ENCODE measurements at regions not wholly inside any gene's neighbourhood (a gene's known extent, or its start where the extent isn't known, plus 50 kb on each side); places are given as distances from the start of the nearest gene placed in this dataset.

DNA sequence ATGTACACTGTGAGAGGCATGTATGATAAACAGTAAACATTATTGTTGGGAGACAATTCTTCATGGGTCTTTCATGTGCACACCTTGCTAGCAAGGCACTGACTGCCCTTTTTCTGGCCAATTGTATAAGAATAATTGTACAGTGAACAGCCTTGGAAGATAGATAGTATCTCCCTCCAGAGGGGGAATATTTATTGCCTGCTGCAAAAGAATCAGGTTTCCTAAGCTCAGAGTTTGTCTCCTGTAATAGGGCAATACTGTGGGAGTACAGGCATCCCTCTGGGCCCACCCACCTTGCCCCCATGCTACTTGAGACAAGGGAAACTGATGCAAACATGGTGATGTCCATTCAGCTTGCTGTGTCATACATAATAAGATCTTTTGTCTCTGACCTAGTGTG, 442.2 kb downstream of the HDGFL1 start:
- DNase-seq (no peak), ATAC-seq (replicated peaks in 1 of 2) (no peak)
- H3K27ac Mint-ChIP-seq: no peak overlapping the region
- H3K9me3 Mint-ChIP-seq: peaks cover 2 to 3% of the 10 kb centered on the region in 2 donors
- no peaks in the 10 kb centered on the region for H3K27me3 Mint-ChIP-seq (ENCODE audit: low read depth)
- H3K4me3 Mint-ChIP-seq: no peak overlapping the region
- no peaks in the 10 kb centered on the region for H3K36me3 Mint-ChIP-seq (ENCODE audit: insufficient read depth in 2 of 2)
- no peaks in the 10 kb centered on the region for H3K4me1 Mint-ChIP-seq (ENCODE audit: low read depth)

DNA sequence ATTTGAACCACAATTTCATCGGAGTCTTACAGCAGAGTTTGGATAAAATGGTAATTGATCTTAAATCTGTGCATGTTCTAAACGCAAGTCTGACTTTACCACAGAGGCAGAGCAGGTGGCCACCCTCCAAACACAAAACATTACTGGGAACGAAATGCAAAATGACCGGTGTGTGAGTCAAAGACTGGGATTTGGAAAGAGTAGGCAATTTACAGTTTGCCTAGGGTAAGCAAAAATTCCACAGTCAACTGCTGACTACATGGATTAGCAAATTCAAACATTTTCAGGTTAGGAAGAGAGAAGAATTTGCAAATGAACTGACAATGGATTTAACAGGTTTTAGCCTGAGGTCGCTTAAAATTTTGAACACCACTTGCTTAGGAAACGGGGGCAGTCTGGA, 444.4 kb downstream of the HDGFL1 start:
- Mint-ChIP-seq H3K36me3 (ENCODE audit: insufficient read depth in 2 of 2) (no peaks in the 10 kb centered on the region), H3K9me3 (peaks cover 2 to 7% of the 10 kb centered on the region in 2 donors), H3K27me3 (ENCODE audit: low read depth) (peaks cover 5% of the 10 kb centered on the region), H3K4me1 (ENCODE audit: low read depth) (no peaks in the 10 kb centered on the region), H3K27ac (no peak overlapping the region), H3K4me3 (no peak overlapping the region)
- no peak for DNase-seq
- no peak for ATAC-seq (replicated peaks in 1 of 2)

DNA sequence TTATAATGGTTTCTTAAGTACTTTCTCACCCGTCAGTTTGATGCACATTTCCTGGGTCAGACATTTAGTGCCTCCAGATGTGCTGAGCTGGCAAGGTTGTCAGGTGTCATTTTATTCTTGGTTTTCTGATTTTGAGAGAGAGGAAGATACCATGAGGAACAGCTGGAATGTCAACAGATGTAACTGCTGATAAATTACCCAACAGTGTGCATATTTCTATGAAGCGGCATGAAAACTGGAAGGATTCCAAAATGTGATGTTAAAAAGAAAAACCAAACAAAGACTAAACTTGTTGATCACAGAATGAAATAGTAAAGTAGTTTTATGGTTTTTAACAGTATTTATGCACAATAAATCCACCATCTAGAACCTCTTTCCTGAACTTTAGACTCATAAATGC, 447.3 kb downstream of the HDGFL1 start:
- H3K4me3 Mint-ChIP-seq: no peak overlapping the region

DNA sequence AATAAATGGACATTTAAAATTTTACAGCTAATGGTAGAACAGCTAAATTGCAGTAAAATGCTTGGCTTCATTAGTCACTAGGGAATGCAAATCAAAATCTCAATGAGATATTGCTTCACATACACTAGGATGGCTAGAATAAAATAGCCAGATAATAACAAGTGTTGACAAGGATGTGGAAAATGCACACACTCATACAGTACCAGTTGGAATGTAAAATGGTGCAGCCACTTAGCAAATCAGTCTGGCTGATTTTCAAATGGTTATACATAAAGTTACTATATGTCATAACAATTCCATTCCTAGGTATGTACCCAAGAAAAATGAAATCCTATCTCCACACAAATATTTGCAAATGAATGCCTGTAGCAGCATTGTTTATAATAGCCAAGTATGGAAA, 452.1 kb downstream of the HDGFL1 start:
- no peak for ATAC-seq (replicated peaks in 1 of 2)
- no peaks in the 10 kb centered on the region for H3K36me3 Mint-ChIP-seq (ENCODE audit: insufficient read depth in 2 of 2)
- H3K4me3 Mint-ChIP-seq: no peak overlapping the region
- no peak for DNase-seq
- H3K27me3 Mint-ChIP-seq (ENCODE audit: low read depth): peaks cover 5% of the 10 kb centered on the region
- no peak overlapping the region for H3K27ac Mint-ChIP-seq
- H3K9me3 Mint-ChIP-seq: peaks cover 4% of the 10 kb centered on the region in 2 donors
- no peaks in the 10 kb centered on the region for H3K4me1 Mint-ChIP-seq (ENCODE audit: low read depth)

More for the DNA sequence above, 447.3 kb downstream of the HDGFL1 start:
- Mint-ChIP-seq H3K36me3 (ENCODE audit: insufficient read depth in 2 of 2) (no peaks in the 10 kb centered on the region), H3K9me3 (peaks cover 0 to 7% of the 10 kb centered on the region in 2 donors), H3K27me3 (ENCODE audit: low read depth) (peaks cover 5% of the 10 kb centered on the region), H3K27ac (no peak overlapping the region), H3K4me1 (ENCODE audit: low read depth) (no peaks in the 10 kb centered on the region)
- DNase-seq (no peak), ATAC-seq (replicated peaks in 1 of 2) (no peak)

DNA sequence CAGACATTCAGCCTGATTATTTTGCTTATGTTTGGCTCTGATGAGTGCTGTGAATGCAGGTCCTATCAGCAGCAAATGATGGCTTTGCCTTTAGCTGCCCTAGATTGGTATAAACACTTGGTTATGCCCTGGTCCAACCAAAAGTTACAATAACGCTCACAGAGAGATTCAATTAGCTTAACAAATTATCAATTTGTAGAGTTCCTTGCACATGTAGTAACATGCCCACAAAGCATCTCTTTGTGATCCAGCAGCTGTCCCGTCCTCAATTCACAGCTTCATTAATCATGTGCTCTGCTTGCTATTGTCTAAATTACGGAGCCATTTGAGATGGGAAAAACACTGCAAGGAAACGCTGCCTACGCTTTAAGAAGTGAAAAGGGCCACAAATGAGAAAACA, 457.9 kb downstream of the HDGFL1 start:
- no peaks in the 10 kb centered on the region for H3K4me1 Mint-ChIP-seq (ENCODE audit: low read depth)
- peaks cover 0 to 4% of the 10 kb centered on the region in 2 donors for H3K9me3 Mint-ChIP-seq
- H3K4me3 Mint-ChIP-seq: no peak overlapping the region
- H3K27me3 Mint-ChIP-seq (ENCODE audit: low read depth): no peaks in the 10 kb centered on the region
- no peaks in the 10 kb centered on the region for H3K36me3 Mint-ChIP-seq (ENCODE audit: insufficient read depth in 2 of 2)
- ATAC-seq (replicated peaks in 1 of 2): no peak
- DNase-seq: no peak
- no peak overlapping the region for H3K27ac Mint-ChIP-seq

DNA sequence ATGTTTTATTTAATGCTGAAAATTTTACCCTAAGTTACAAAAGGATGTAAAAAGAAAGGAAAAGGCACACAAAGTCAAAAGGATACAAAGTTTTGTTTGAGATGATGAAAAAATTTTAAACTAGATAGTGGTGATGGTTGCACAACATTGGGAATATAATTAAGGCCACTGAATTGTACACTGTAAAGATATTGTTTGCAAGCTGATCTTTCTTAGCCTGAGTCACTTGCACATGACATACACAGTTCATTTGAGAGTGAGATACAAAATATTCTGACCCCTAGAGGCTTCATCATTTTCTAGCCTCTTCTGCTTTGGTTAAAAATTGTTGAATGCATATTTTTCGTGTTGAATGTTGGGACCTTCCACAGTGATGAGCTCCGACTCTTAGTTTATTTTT, 462.6 kb downstream of the HDGFL1 start:
- Mint-ChIP-seq H3K9me3 (no peaks in the 10 kb centered on the region), H3K36me3 (ENCODE audit: insufficient read depth in 2 of 2) (no peaks in the 10 kb centered on the region), H3K4me1 (ENCODE audit: low read depth) (no peaks in the 10 kb centered on the region), H3K27ac (no peak overlapping the region), H3K4me3 (no peak overlapping the region), H3K27me3 (ENCODE audit: low read depth) (no peaks in the 10 kb centered on the region)
- DNase-seq (no peak), ATAC-seq (replicated peaks in 1 of 2) (no peak)

DNA sequence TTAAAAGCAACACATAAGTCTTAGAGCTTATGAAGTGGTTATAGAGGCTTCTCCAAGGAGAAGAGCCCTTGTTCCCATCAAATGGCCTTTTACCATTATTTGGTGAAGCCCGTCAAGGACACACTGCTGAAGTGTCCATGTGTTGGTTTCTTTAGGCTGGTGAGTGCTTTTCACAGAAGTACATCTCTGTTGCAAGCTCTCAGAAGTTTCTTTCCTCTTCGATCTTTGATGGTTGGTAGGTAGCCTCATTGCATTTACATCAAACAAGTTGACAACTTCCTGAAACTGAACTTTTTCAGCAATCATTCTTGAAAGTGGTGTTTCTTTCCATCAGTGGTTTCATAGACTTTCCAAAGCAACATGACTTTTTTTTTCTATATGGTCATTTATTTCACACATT, 465.6 kb downstream of the HDGFL1 start:
- H3K27ac Mint-ChIP-seq: no peak overlapping the region
- H3K9me3 Mint-ChIP-seq: peaks cover 0 to 2% of the 10 kb centered on the region in 2 donors
- H3K27me3 Mint-ChIP-seq (ENCODE audit: low read depth): no peaks in the 10 kb centered on the region
- no peaks in the 10 kb centered on the region for H3K4me1 Mint-ChIP-seq (ENCODE audit: low read depth)
- no peaks in the 10 kb centered on the region for H3K36me3 Mint-ChIP-seq (ENCODE audit: insufficient read depth in 2 of 2)
- no peak for DNase-seq
- H3K4me3 Mint-ChIP-seq: no peak overlapping the region
- no peak for ATAC-seq (replicated peaks in 1 of 2)

DNA sequence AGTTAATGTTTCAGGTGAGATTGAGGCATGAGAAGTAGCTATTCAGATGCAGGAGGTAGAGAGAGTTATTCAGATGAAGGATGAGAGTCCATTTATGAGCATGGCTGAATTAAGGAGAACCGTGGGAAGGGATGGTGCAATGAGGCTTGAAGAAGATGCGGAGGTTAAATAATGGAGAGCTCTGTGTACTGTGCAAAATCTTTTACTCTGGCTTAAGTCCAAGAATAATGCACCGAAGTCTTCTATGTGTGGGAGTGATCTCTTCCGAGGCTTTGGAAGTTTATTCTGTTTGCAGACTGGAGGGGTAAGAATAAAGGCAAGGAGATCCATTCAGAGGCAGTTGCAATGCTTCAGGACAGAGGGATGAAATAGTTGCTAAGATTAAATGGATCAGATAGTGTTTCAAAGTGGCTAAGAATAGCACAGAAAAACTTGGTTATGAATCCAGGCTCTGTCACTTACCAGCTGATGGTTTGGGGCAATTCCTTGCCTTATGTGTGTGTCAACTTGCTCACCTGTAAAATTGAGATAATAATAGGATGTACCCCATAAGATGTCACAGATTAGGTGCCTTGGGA, 467.1 kb downstream of the HDGFL1 start:
- no peak overlapping the region for H3K4me3 Mint-ChIP-seq
- no peak overlapping the region for H3K27ac Mint-ChIP-seq
- ATAC-seq (replicated peaks in 1 of 2) (no peak), DNase-seq (no peak)
- H3K27me3 Mint-ChIP-seq (ENCODE audit: low read depth): no peaks in the 10 kb centered on the region
- H3K4me1 Mint-ChIP-seq (ENCODE audit: low read depth): no peaks in the 10 kb centered on the region
- H3K9me3 Mint-ChIP-seq: peaks cover 0 to 2% of the 10 kb centered on the region in 2 donors
- no peaks in the 10 kb centered on the region for H3K36me3 Mint-ChIP-seq (ENCODE audit: insufficient read depth in 2 of 2)

DNA sequence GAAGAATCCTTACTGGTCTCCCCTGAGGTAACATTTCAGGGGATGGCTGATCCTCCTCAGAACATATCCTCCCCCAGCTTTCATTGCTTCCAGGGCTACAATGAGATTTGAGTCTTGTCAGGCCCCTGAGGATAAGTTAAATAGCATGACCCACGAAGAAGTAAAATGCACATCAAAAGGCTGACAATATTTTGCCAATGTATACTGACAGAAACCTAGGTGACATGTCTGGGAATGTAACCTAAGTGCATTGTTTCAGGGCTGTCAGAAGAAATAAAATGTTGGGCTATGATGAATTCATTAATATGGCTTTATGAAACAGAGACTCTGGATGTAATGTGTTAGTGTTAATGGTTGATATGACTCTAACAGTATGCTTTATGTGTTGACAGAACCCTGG, 471.5 kb downstream of the HDGFL1 start:
- H3K27ac Mint-ChIP-seq: no peak overlapping the region
- H3K36me3 Mint-ChIP-seq (ENCODE audit: insufficient read depth in 2 of 2): no peaks in the 10 kb centered on the region
- H3K27me3 Mint-ChIP-seq (ENCODE audit: low read depth): no peaks in the 10 kb centered on the region
- ATAC-seq (replicated peaks in 1 of 2) (no peak), DNase-seq (no peak)
- H3K4me3 Mint-ChIP-seq: no peak overlapping the region
- no peaks in the 10 kb centered on the region for H3K4me1 Mint-ChIP-seq (ENCODE audit: low read depth)
- peaks cover 4% of the 10 kb centered on the region in 2 donors for H3K9me3 Mint-ChIP-seq

DNA sequence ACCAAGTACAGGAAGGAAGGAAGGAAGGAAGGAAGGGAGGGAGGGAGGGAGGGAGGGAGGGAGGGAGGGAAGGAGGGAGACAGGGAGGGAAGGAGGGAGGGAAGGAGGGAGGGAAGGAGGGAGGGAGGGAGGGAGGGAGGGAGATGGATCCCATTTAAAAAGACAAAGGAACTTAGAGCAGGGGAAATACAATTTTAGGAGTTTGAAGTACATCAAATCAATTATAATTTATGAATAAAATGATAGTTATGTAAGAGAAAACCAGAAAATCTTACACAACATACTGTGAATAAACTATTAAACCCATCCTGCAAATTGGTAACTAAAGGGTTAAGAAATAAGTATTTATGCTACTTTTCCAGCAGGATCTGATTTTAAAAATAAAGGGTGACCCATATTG, 475.9 kb downstream of the HDGFL1 start:
- Mint-ChIP-seq H3K27me3 (ENCODE audit: low read depth) (no peaks in the 10 kb centered on the region), H3K4me3 (no peak overlapping the region), H3K36me3 (ENCODE audit: insufficient read depth in 2 of 2) (no peaks in the 10 kb centered on the region), H3K4me1 (ENCODE audit: low read depth) (no peaks in the 10 kb centered on the region), H3K27ac (no peak overlapping the region), H3K9me3 (peaks cover 4 to 11% of the 10 kb centered on the region in 2 donors)
- DNase-seq (no peak), ATAC-seq (replicated peaks in 1 of 2) (no peak)

DNA sequence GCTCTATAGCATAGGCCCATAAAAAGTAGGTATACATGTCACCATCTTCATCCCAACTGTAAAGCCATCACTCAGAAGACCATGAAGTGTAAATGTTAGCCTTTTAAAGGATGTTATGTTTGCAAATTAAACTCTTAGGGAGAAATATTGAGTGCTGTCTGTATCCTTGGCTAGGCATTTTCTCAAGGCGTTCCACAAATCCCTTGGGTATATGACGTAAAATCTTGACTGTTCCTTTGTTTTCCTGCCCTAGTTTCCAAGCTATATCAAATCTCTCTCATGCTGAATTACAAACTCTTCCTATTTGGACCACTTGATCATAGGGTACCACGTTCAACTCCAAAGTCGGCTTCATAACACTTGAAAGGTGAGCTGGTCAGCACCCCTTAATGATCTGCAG, 486.2 kb downstream of the HDGFL1 start:
- Mint-ChIP-seq H3K4me3 (no peak overlapping the region), H3K27ac (no peak overlapping the region), H3K9me3 (peaks cover 1 to 5% of the 10 kb centered on the region in 2 donors), H3K36me3 (ENCODE audit: insufficient read depth in 2 of 2) (no peaks in the 10 kb centered on the region), H3K4me1 (ENCODE audit: low read depth) (no peaks in the 10 kb centered on the region), H3K27me3 (ENCODE audit: low read depth) (no peaks in the 10 kb centered on the region)
- ATAC-seq (replicated peaks in 1 of 2) (no peak), DNase-seq (no peak)

DNA sequence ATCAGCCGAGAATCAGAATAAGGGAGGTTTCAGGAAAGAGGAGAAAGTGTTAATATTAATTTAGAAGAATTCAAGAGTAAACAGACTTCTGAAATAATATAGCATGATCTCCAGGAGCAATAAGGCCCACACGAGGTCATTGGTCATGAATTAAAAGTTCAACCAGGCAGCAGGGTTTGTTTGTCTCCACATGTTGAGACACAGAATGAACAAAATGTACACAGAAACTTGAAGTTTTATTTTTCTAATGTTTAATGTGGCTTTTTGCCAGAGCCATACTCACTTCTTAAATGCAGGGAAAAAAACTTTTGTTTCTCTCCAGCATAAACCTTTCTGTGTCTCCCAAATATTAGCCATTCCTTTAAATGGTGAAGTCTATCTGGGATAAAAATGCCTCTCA, 504.5 kb downstream of the HDGFL1 start:
- H3K27me3 Mint-ChIP-seq (ENCODE audit: low read depth): peaks cover 8% of the 10 kb centered on the region
- H3K27ac Mint-ChIP-seq: no peak overlapping the region
- no peak for ATAC-seq (replicated peaks in 1 of 2)
- peaks cover 2 to 12% of the 10 kb centered on the region in 2 donors for H3K9me3 Mint-ChIP-seq
- no peaks in the 10 kb centered on the region for H3K36me3 Mint-ChIP-seq (ENCODE audit: insufficient read depth in 2 of 2)
- no peaks in the 10 kb centered on the region for H3K4me1 Mint-ChIP-seq (ENCODE audit: low read depth)
- no peak for DNase-seq
- H3K4me3 Mint-ChIP-seq: no peak overlapping the region

DNA sequence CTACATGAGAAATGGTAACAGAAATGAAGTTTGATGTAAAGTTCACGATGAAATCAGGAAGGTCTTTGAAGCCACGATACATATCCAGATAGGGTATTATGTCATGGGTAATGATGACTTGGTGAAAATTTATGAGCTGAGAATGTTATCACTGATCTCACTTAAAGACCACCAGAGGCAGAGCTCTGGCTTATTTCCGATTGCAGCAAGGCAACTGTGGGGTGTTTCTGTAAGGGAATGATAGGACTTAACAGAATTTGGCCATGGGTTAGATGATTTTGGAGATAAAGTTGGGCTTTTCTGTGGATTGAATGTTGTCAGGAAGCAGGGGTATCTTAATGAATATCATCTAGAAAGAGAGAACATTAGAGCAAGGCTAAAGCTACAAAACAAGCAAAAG, 508.4 kb downstream of the HDGFL1 start:
- H3K9me3 Mint-ChIP-seq: peaks cover 2 to 5% of the 10 kb centered on the region in 2 donors
- ATAC-seq (replicated peaks in 1 of 2) (no peak), DNase-seq (no peak)
- H3K4me1 Mint-ChIP-seq (ENCODE audit: low read depth): no peaks in the 10 kb centered on the region
- no peaks in the 10 kb centered on the region for H3K36me3 Mint-ChIP-seq (ENCODE audit: insufficient read depth in 2 of 2)
- no peak overlapping the region for H3K4me3 Mint-ChIP-seq
- H3K27me3 Mint-ChIP-seq (ENCODE audit: low read depth): peaks cover 2% of the 10 kb centered on the region
- H3K27ac Mint-ChIP-seq: no peak overlapping the region

DNA sequence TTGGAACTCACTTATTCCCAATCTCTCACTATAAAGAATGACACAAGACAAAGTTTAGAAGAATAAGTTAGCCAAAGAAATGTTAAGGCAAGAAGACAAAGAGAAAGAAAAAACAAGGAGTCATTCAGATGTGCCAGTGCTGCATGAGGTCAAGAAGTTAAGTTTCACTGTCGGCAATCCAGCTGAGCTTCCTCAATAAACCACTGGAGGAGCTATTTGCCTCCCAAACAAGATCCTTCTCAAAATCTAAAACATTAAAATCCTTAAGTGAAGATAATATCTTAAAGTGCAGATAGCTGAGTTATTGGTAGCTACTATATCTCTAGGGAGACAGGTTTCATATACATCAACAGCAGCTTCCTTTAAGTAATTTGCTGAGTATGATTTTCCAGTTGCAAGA, 512.3 kb downstream of the HDGFL1 start:
- peaks cover 0 to 3% of the 10 kb centered on the region in 2 donors for H3K9me3 Mint-ChIP-seq
- no peak overlapping the region for H3K27ac Mint-ChIP-seq
- H3K4me1 Mint-ChIP-seq (ENCODE audit: low read depth): no peaks in the 10 kb centered on the region
- ATAC-seq (replicated peaks in 1 of 2) (no peak), DNase-seq (no peak)
- H3K4me3 Mint-ChIP-seq: no peak overlapping the region
- no peaks in the 10 kb centered on the region for H3K27me3 Mint-ChIP-seq (ENCODE audit: low read depth)
- no peaks in the 10 kb centered on the region for H3K36me3 Mint-ChIP-seq (ENCODE audit: insufficient read depth in 2 of 2)

Data from activated T-cell treated with anti-CD3 and anti-CD28 coated beads, Interleukin-2, amount 50 U/mL, for 72 hours (primary cell).